ENCODE measurements at regions not wholly inside any gene's neighbourhood (a gene's known extent, or its start where the extent isn't known, plus 50 kb on each side); places are given as distances from the start of the nearest gene placed in this dataset.

DNA sequence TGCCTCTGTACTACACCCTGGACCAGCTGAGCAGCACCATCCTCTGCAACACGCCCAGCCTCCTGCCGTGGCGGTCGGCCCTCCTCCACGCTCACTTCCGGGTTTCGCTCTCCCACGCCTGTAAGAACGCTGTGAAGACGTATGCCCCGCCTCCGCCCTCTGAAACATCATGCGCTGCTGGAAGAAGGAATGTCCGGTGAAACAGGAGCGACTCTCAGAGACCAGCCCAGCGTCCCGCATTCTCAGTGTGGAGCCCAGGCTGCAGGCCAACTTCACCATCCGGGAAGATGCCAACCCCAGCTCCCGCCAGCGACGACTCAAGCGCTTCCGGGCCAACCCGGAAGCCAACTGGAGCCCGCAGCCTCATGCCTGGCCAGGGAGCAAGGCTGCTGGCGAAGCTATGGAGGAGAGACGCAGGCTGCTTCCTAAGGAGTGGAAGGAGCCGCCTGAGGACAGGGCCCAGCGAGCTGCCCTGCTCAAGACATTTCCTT is 186.1 kb upstream of the SLITRK2 start:
- DNase-seq, result no peak

DNA sequence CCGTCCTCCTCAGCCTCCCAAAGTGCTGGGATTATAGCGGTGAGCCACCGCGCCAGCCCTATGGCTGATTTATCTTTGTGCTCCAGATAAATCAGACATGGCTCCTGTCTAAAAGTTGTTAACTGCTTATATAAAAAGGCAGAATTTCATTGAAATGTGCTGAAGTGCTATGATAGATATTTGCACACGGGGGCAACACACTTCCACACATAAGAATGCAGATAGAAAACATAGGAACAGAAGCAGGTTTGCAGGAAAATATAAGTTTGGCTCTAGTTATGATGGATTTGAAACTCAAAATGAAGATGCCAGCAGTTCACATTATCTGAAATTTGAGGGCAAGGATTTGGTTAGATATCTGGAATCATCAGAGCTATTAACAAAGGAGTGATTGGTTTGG is 163.1 kb upstream of the SLITRK2 start:
- DNase-seq, result no peak

DNA sequence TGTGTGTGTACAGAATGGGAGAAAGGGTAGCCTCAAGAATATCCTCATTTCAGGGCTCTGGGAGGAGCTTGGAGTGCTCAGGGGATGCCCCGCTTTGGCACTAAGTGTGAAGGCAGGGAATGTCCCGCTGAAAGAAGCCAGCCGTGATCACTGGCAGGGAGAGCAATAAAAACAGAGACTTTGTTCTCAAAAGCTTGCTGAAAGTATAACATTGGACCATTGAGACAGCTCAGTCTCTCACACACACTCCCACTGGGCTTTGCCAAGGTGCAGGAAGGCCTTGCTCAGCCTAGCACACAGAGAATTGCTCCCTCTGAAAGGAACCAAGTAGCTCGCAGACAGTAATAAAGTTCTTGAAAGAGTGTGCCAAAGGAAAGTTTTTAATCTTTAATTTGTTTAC is 143.8 kb upstream of the SLITRK2 start:
- DNase-seq, result no peak

DNA sequence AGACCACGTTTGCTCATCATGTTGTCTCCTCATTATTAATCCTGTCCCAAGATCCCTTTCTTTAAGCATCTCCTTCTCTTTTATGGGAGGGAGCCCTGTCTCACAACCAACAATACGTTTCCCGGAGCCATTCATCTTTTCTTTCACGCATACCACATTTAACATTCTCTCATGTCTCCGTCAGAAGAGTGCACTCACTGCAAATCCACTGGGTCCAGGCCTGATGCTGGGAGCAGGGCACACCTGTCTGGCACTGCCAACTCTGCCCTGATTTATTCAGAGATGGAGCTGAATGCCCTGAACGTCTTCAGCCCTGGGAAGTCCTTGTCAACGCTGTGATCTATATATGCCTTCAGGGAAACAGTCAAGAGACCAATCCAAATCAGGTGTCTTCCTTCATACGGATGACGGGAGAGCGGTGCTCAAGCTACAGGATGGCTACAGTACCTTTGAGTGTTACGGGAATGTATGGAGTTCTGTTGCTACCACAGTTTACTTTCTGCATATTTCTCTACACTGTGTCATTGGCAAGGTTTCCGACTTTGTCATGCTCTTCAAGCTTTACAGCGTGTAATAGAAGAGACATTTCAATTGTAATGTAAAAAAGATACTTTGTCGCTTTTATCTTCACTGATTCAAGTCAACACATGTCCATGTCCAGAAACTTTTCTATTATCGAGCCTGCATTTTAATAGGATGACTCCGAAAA is 140.4 kb upstream of the SLITRK2 start:
- DNase-seq, result no peak

DNA sequence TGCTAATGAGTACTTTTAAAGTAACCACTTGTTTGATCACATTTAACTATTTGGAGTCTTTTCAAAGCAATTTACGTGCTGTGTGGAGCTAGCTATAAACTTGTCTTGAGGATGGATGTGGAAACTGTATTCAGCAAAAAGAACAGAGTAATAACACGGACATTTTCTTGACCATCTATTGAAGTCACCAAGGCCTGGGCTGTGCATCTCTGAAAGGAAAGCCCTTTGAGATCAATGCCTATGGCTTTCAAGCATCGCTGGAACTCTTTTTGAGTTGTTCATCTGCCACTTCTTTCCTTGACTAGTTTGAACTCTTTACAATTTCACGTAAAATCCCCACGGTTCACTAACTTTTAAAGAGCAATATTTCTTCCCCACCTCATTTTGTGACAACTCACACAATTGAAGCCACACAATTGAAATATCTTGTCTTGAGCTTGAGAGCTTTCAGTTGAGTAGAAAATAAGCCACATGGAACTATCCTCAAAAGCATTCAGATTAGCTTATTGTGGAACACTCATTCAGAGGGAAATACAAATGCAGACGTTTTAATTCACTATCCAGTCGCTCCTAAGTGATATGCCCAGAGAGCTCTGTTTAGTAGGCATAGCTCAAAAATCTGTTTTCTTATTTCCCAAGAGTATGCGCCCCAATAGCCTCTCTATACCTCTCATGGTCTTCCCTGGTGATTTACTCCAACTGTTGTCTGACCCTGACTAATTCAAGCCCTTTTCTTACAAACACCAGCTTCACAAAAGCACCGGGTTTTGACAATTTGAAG is 134.9 kb upstream of the SLITRK2 start:
- DNase-seq, result no peak

DNA sequence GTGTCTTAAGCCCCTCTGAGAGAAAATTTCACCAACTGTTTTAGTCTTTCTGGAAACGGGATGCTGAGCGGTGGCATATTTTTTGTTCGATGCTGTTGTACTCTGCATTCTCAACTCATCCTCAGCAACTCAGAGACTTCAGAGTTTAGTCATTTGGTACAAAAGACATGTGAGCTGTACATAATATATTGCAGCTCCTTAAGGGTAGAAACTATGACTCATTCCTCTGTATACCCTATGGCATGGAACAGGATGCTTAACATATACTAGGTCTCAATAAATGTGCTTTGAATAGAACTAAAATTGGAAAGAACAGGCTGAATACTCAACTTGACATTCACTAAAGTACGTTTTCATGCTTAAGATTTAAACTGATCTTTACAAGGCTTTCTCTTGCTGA is 130.5 kb upstream of the SLITRK2 start:
- no peak for DNase-seq

DNA sequence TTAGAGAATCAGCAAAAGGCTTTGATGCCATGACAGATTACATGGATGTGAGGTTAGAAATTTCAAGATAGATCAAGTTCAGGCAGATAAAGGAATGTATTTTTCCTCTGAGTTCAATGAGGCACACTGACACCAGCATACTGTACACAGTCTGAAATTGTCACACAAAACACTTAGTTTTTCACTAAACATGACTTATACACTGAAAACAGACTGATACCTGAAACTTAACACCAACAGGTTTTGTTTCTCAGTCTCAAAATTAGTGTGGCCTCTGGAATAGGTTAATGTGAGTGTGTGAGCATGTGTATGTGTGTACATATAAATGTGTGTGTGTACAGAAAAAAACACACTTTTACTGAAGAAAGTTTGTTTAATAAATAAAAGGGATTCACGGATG is 129.9 kb upstream of the SLITRK2 start:
- DNase-seq, result no peak

DNA sequence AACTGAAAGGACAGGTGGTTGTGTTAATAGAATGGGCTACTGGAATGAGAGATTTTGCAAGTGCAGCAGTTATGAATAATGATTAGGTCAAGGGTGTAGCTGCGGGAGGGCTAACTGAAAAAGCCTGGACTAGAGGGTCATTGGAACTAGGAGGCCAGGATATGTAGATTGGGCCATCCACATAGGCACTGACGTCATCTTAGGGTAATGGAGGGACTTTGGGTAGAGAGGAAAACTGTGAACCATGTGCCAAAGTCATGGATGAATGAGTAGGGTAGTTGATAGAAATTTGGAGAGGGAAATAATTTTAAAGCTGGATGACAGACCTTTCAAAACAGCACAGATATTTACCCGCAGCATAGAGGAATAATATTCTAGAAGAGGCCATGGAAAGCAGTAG is 123.6 kb upstream of the SLITRK2 start:
- no peak for DNase-seq

DNA sequence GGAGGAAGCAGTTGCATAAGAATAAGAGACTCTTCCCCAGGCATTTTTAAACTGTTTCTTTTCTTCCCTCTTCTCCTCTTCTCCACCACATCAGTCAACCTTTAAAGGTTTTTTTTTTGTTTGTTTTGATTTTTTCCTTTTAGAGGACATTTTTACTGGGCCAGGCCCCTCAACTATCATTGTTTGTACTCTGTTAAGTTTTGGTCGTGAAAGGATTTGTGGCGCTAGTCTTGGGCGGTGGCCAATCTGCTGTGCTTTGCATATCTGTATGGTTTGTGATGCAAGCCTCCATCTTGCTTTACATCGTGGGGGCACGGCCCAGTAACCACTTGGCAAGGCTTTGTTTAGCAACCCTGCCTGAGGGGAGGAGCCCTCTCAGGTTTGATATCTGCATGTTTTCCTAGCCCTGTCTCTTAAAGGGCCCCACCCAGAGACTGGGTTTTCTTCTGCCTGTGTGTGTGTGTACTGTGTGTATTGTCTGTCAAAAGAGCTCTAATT is 101.9 kb upstream of the SLITRK2 start:
- DNase-seq, result no peak

DNA sequence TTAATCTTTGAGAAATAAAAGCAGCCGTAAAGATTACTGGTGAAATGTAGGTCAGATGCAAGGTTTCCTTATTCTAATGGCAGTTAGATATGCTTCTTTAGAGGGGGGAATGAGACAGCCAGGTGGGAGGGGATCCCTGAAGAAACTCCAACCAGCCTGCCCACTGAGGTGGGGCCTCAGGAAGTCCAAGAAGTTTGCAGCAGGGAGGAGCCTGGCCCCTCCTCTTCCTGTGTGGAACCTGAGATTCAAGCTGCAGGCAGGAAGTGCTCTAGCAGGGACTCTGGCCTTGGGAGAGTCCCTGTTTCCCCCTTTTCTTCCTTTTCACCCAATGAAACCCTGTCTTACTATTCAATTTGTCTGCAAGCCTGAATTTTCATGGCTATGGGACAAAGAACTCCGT is 101.4 kb upstream of the SLITRK2 start:
- DNase-seq, result no peak

DNA sequence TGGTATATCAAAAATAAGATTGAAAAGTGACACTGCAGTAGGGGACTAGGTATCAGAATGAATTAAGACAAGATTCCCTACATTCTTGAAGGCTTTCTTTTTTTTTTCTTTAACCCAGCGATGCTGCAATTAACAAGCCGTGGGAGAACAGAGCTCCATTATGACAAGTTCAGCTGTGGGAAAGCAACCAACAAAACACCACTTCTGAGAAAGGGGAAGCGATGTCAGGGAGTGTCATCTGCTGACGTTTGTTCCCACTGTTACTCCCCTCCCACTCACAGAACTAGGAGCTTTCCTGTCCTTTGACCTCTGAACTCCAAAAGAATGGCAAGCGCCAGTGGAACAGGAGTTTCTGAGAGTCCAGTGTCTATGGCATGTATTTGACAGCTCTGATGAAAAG is 90.2 kb upstream of the SLITRK2 start:
- peak in 1 of 2 experiments; percentile 3 for DNase-seq

DNA sequence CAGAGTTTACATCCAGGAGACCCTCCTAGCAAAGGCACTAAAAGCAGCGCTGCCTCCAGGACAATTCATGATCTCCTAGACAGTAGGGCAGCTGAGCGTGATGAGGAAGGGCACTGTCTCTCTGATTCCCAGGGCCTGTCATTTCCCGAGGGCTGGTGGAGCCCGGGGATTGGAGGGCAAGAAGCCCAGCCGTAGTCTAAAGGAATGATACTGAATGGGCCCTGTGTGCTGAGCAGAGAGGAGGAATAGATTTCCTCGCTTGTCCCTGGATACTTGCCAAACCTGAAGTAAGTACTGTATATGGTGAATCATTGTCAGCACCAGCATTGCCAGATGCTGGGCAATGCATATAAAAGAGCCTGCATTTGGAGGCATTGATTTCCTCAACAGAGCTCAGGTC is 88.0 kb upstream of the SLITRK2 start:
- no peak for DNase-seq

DNA sequence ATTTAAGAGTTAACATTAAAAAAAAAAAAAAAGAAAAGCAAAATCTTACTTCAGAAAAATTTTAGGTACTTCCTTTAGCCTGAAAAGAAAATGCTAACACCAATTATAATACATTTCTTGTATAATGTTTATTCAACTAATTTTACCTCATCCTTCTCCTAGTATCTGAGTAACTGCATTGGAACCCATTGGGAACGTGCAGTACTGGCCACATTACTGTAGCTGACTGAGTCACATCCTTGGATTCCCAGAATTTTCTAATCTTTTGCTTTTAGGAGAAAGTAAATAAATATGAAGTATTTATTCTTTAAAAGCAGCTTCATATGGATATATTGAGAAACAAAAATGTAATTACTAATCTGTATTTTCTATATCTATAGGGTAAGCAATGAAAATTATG is 82.6 kb upstream of the SLITRK2 start:
- no peak for DNase-seq

DNA sequence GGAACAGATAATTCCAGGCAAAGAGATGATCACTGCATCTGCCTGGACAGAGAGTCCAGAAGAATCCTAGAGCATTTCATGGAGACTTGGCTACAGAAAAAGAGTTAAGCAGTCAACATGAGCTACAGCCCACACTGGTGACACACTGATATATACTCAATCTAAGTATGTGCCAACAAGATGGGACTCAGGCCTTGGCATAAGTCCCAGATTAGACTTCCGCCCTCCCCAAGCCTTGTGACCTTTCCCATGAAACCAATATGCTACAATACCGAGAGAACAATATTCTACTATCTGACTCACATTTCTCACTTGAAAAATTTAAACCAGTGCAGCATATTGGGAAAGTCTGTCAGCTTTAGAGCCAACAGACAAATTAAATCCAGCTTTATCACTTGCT is 65.7 kb upstream of the SLITRK2 start:
- DNase-seq, result no peak
